HepG2 (cell line): ENCODE measurements at regions not wholly inside any gene's neighbourhood (a gene's known extent, or its start where the extent isn't known, plus 50 kb on each side); places are given as distances from the start of the nearest gene placed in this dataset.

Experiments
- ATAC-seq: fragments of 200-7000 bp; cut with Tn5 transposase; 3 replicates; pipeline ENCODE4 v1.9.1; 2020; ENCODE audit warnings: mild to moderate bottlenecking, moderate library complexity
- BruUV-seq: library from RNA; stranded (reverse); fragments of 400-500 nt; replicated peaks from 2 replicates; lab custom pipeline; 2021; lab: Mats Ljungman, UMichigan
- CTCF ChIA-PET: fragments of 300-600 bp; formaldehyde crosslinking; extraction: SDS; loops from one replicate; lab custom pipeline; 2021; ENCODE audit warnings: low total read pairs, inconsistent platforms, low intra/inter-chr PET ratio; lab: Yijun Ruan, JAX
- POLR2A ChIA-PET: fragments of 350-600 bp; sonication (Branson Sonifier 250); formaldehyde crosslinking; loops from one replicate; lab custom pipeline; 2020; ENCODE audit warnings: antibody characterized with exemption, inconsistent platforms; lab: Yijun Ruan, JAX
- DNase-seq: peaks from one replicate; pipeline ENCODE4 v3.0.0-alpha.2; 2015; ENCODE audit warnings: low spot score
- FAIRE-seq: peaks from 3 replicates; lab custom pipeline; 2011; peaks lifted over from hg19 to GRCh38; lab: Jason Lieb, UNC
- H2AFZ ChIP-seq: one replicate; pipeline ENCODE4 v1.6.1; 2011; ENCODE audit warnings: low read length, inconsistent platforms
- H3K27ac ChIP-seq: fragments of 300-600 bp; 3 replicates; pipeline ENCODE4 v1.8.0; 2011; ENCODE audit warnings: mixed run types, mild to moderate bottlenecking, mixed read lengths, low read length, inconsistent platforms; ENCODE audit not compliant: insufficient read depth; ENCODE audit errors: extremely low read length
- H3K27me3 ChIP-seq, 2 experiments: fragments of 200-600 bp in 1 of 2; 2 replicates in 1 of 2; 3 replicates in 1 of 2; pipeline versions ENCODE4 v1.6.0 to v1.8.0; 2011; ENCODE audit warnings: low read length in 2 of 2, mild to moderate bottlenecking in 2 of 2, moderate library complexity in 2 of 2, inconsistent platforms in 1 of 2; ENCODE audit not compliant: insufficient read depth in 2 of 2, control insufficient read depth in 1 of 2
- H3K36me3 ChIP-seq, 2 experiments: fragments of 200-600 bp in 1 of 2; replicated peaks in 1 of 2; 2 replicates in 1 of 2; 3 replicates in 1 of 2; pipeline versions ENCODE4 v1.5.1 to v1.8.0; 2011; ENCODE audit warnings: low read length in 2 of 2, inconsistent platforms in 1 of 2; ENCODE audit not compliant: insufficient read depth in 2 of 2, control insufficient read depth in 1 of 2
- H3K4me1 ChIP-seq: 2 replicates; pipeline ENCODE4 v1.5.1; 2012; ENCODE audit warnings: low read length, inconsistent platforms; ENCODE audit not compliant: insufficient read depth
- H3K4me2 ChIP-seq: 2 replicates; pipeline ENCODE4 v1.6.0; 2011; ENCODE audit warnings: low read depth, low read length, inconsistent platforms
- H3K4me3 ChIP-seq, 3 experiments: fragments of 200-600 bp in 1 of 3; sonication (generic), shearing (Covaris generic) in 1 of 3; replicated peaks in 1 of 3; 2 replicates each; pipeline ENCODE4 v1.5.1; 2011 to 2016; ENCODE audit warnings: low read length in 3 of 3, inconsistent platforms in 2 of 3, low read depth in 2 of 3, mild to moderate bottlenecking in 2 of 3, control low read depth in 1 of 3, mixed read lengths in 1 of 3; ENCODE audit not compliant: insufficient read depth in 1 of 3
- H3K79me2 ChIP-seq: one replicate; pipeline ENCODE4 v1.6.1; 2011; ENCODE audit warnings: low read length, inconsistent platforms; ENCODE audit not compliant: insufficient read depth
- H3K9ac ChIP-seq: 2 replicates; pipeline ENCODE4 v1.6.0; 2011; ENCODE audit warnings: mild to moderate bottlenecking, low read depth, low read length, inconsistent platforms; ENCODE audit not compliant: insufficient read depth
- H3K9me3 ChIP-seq: 2 replicates; pipeline ENCODE4 v1.5.1; 2012; ENCODE audit warnings: mild to moderate bottlenecking, low read length
- H4K20me1 ChIP-seq: 2 replicates; pipeline ENCODE4 v1.6.0; 2011; ENCODE audit warnings: inconsistent platforms, mild to moderate bottlenecking, low read length, moderate library complexity; ENCODE audit not compliant: insufficient read depth
- ATF7 ChIP-seq, 2 experiments: fragments of 450-650 bp in 1 of 2; sonication (generic) in 1 of 2; formaldehyde crosslinking in 1 of 2; IDR thresholded peaks; 2 replicates each; pipeline versions ENCODE4 v1.4.0 to v1.6.1; 2016 to 2020; ENCODE audit warnings: antibody characterized with exemption in 1 of 2, mild to moderate bottlenecking in 1 of 2, missing genetic modification reagents in 1 of 2
- DDIT3 ChIP-seq: sonication (generic); formaldehyde crosslinking; IDR thresholded peaks from 2 replicates; pipeline ENCODE4 v1.4.0; 2020; ENCODE audit warnings: mild to moderate bottlenecking, missing genetic modification reagents
- HOXA9 ChIP-seq: sonication (generic); formaldehyde crosslinking; IDR thresholded peaks from 2 replicates; pipeline ENCODE4 v1.8.1; 2022; ENCODE audit warnings: missing genetic modification reagents, mild to moderate bottlenecking, moderate library complexity, borderline replicate concordance
- IRF2 ChIP-seq: IDR thresholded peaks from 2 replicates; pipeline ENCODE4 v1.6.1; 2018; ENCODE audit warnings: missing genetic modification reagents, missing compliant biosample characterization
- MYPOP ChIP-seq: sonication (generic); formaldehyde crosslinking; IDR thresholded peaks from 2 replicates; pipeline ENCODE4 v1.8.1; 2023; ENCODE audit warnings: mild to moderate bottlenecking, moderate library complexity, missing genetic modification reagents
- NFIB ChIP-seq: sonication (generic); formaldehyde crosslinking; IDR thresholded peaks from 2 replicates; pipeline ENCODE4 v1.9.0; 2021; ENCODE audit warnings: missing genetic modification reagents, mild to moderate bottlenecking, borderline replicate concordance
- PCBP1 ChIP-seq: fragments of 200-400 bp; formaldehyde crosslinking; IDR thresholded peaks from 2 replicates; pipeline ENCODE4 v1.6.1; 2017; ENCODE audit warnings: mild to moderate bottlenecking, low read depth, low read length, borderline replicate concordance
- POLR2G ChIP-seq: fragments of 200-400 bp; formaldehyde crosslinking; IDR thresholded peaks from 2 replicates; pipeline ENCODE4 v1.6.1; 2018; ENCODE audit warnings: mild to moderate bottlenecking, low read depth, low read length, moderate library complexity
- PPARG ChIP-seq: conservative IDR thresholded peaks from 2 replicates; pipeline ENCODE4 v1.6.1; 2016; ENCODE audit warnings: missing biosample characterization, missing genetic modification reagents
- ZBTB10 ChIP-seq: sonication (generic); formaldehyde crosslinking; IDR thresholded peaks from 2 replicates; pipeline ENCODE4 v1.4.0; 2020; ENCODE audit warnings: missing genetic modification reagents, borderline replicate concordance
- ZBTB2 ChIP-seq: sonication (generic); formaldehyde crosslinking; IDR thresholded peaks from 2 replicates; pipeline ENCODE4 v1.8.0; 2022; ENCODE audit warnings: low read depth, missing genetic modification reagents
- ZKSCAN5 ChIP-seq: sonication (generic); formaldehyde crosslinking; IDR thresholded peaks from 2 replicates; pipeline ENCODE4 v1.5.1; 2020; ENCODE audit warnings: mild to moderate bottlenecking, missing genetic modification reagents
- ZNF251 ChIP-seq: sonication (generic); formaldehyde crosslinking; IDR thresholded peaks from 2 replicates; pipeline ENCODE4 v1.9.0; 2021; ENCODE audit warnings: mild to moderate bottlenecking, missing genetic modification reagents
- ZNF280D ChIP-seq: sonication (generic); formaldehyde crosslinking; IDR thresholded peaks from 2 replicates; pipeline ENCODE4 v1.5.1; 2020; ENCODE audit warnings: mild to moderate bottlenecking, missing genetic modification reagents
- ZNF446 ChIP-seq: sonication (generic); formaldehyde crosslinking; IDR thresholded peaks from 2 replicates; pipeline ENCODE4 v1.5.0; 2020; ENCODE audit warnings: mild to moderate bottlenecking, missing genetic modification reagents
- ZNF501 ChIP-seq: sonication (generic); formaldehyde crosslinking; IDR thresholded peaks from 2 replicates; pipeline ENCODE4 v1.5.1; 2020; ENCODE audit warnings: mild to moderate bottlenecking, moderate library complexity, missing genetic modification reagents
- WGBS: methylation state at CpG from one replicate; pipeline ENCODE4 v1.1.6; 2017; ENCODE audit warnings: low lambda C conversion rate; 5-methylcytosine and 5-hydroxymethylcytosine counted together
- in situ Hi-C: cut with HindIII; loops from 2 replicates; pipeline ENCODE4 v1.10.0; 2017; ENCODE audit warnings: low pct_unique_long_range_greater_than_20kb; ENCODE audit not compliant: extremely low pct_ligation_motif_present
- intact Hi-C: fragments of 100-400 bp; cut with micrococcal nuclease; formaldehyde crosslinking; loops from one replicate; pipeline ENCODE4 v1.10.0; 2022; ENCODE audit not compliant: unreplicated experiment

- no peaks in the 10 kb centered on the region for H3K36me3 ChIP-seq
- FAIRE-seq (no peak), ATAC-seq (no peak), DNase-seq (no peak)
- in situ Hi-C loops, result no loop called here
- BruUV-seq, result no TSS peak
- H3K27me3 ChIP-seq, result no peaks in the 10 kb centered on the region
- intact Hi-C loops, result no loop called here
- no peak overlapping the region for H3K4me2 ChIP-seq
- H3K4me3 ChIP-seq, result no peak overlapping the region
- H3K79me2 ChIP-seq, result no peaks in the 10 kb centered on the region
- POLR2A ChIA-PET, result no interaction called here
- no peaks in the 10 kb centered on the region for H4K20me1 ChIP-seq
- 11% methylated on average over 7 of the region's 7 CpGs for WGBS
- CTCF ChIA-PET, result no interaction called here
- H3K9me3 ChIP-seq, result peaks cover 61% of the 10 kb centered on the region
- no peaks in the 10 kb centered on the region for H3K4me1 ChIP-seq
- no peak for TF ChIP-seq NFIB (CRISPR knock-in tag)
- TF ChIP-seq ZNF251 (CRISPR knock-in tag), result no peak
- no peak for TF ChIP-seq POLR2G
- TF ChIP-seq DDIT3 (CRISPR knock-in tag), result no peak
- TF ChIP-seq ZKSCAN5 (CRISPR knock-in tag), result no peak
- no peak for TF ChIP-seq PCBP1
- no peak for TF ChIP-seq ZBTB2
- no peak for TF ChIP-seq ATF7 (IDR thresholded peaks at IDR 0.05)
- no peak for TF ChIP-seq ATF7 (CRISPR knock-in tag; IDR thresholded peaks at IDR 0.05)
- TF ChIP-seq ZBTB10, result no peak
- TF ChIP-seq MYPOP (CRISPR knock-in tag), result no peak
- no peak for TF ChIP-seq ZNF280D (CRISPR knock-in tag)
- no peak for TF ChIP-seq PPARG (CRISPR knock-in tag)
- no peak for TF ChIP-seq ZNF446 (CRISPR knock-in tag)
- no peak for TF ChIP-seq ZNF501 (CRISPR knock-in tag)
- no peak for TF ChIP-seq IRF2 (CRISPR knock-in tag)
- no peak for TF ChIP-seq HOXA9 (CRISPR knock-in tag)
- H3K27ac ChIP-seq, result no peak overlapping the region
- no peak overlapping the region for H2AFZ ChIP-seq
- H3K9ac ChIP-seq, result no peak overlapping the region
These were observed 259.2 kb downstream of the GLRX3 start for GRCh38 chr10:130395248-130395936.
